IPS-NIHi11 (cell line): ENCODE measurements at regions not wholly inside any gene's neighbourhood (a gene's known extent, or its start where the extent isn't known, plus 50 kb on each side); places are given as distances from the start of the nearest gene placed in this dataset.

Experiments
- DNase-seq: peaks from one replicate; pipeline ENCODE4 v3.0.0; 2012; ENCODE audit warnings: mixed read lengths, low spot score

GRCh38 chr7:67764289-67764688, 767.7 kb downstream of the TYW1 start:
- no peak for DNase-seq

- no peak for DNase-seq
Measured at GRCh38 chr7:67765481-67766175, 769.0 kb downstream of the TYW1 start.

GRCh38 chr7:67766906-67767410, 770.3 kb downstream of the TYW1 start:
- no peak for DNase-seq

- no peak for DNase-seq
Measured at GRCh38 chr7:67771846-67772605, 775.4 kb downstream of the TYW1 start.

- DNase-seq = no peak
Measured at GRCh38 chr7:67773081-67773480, 776.4 kb downstream of the TYW1 start.

GRCh38 chr7:67777119-67777518, 780.5 kb downstream of the TYW1 start:
- no peak for DNase-seq

GRCh38 chr7:67781841-67782240, 785.2 kb downstream of the TYW1 start:
- no peak for DNase-seq

GRCh38 chr7:67786021-67786420, 789.4 kb downstream of the TYW1 start:
- DNase-seq = no peak

GRCh38 chr7:67788669-67789068, 792.0 kb downstream of the TYW1 start:
- peak; percentile 38 for DNase-seq

GRCh38 chr7:67791918-67792317, 795.3 kb downstream of the TYW1 start:
- no peak for DNase-seq

GRCh38 chr7:67794544-67794943, 797.9 kb downstream of the TYW1 start:
- DNase-seq = no peak

GRCh38 chr7:67803789-67804188, 807.2 kb downstream of the TYW1 start:
- DNase-seq = no peak

GRCh38 chr7:67805921-67806471, 809.4 kb downstream of the TYW1 start:
- DNase-seq = no peak

- DNase-seq = no peak
Measured at GRCh38 chr7:67807826-67808225, 811.2 kb downstream of the TYW1 start.

- DNase-seq = no peak
Measured at GRCh38 chr7:67809586-67809985, 813.0 kb downstream of the TYW1 start.

GRCh38 chr7:67813621-67814292, 817.1 kb downstream of the TYW1 start:
- no peak for DNase-seq

GRCh38 chr7:67817481-67817880, 820.8 kb downstream of the TYW1 start:
- no peak for DNase-seq

- no peak for DNase-seq
Measured at GRCh38 chr7:67821116-67821515, 824.5 kb downstream of the TYW1 start.

GRCh38 chr7:67823345-67823744, 826.7 kb downstream of the TYW1 start:
- DNase-seq = no peak

GRCh38 chr7:67825356-67825755, 828.7 kb downstream of the TYW1 start:
- DNase-seq = no peak

GRCh38 chr7:67841896-67842295, 845.3 kb downstream of the TYW1 start:
- no peak for DNase-seq

- no peak for DNase-seq
Measured at GRCh38 chr7:67842571-67842970, 845.9 kb downstream of the TYW1 start.
